OCI-LY1 (cell line): ENCODE measurements at regions not wholly inside any gene's neighbourhood (a gene's known extent, or its start where the extent isn't known, plus 50 kb on each side); places are given as distances from the start of the nearest gene placed in this dataset.

Experiments
- H2AFZ ChIP-seq: fragments of 200-600 bp; sonication (generic), shearing (Covaris generic); 2 replicates; pipeline ENCODE4 v1.6.0; 2014; ENCODE audit warnings: antibody characterized with exemption, mild to moderate bottlenecking, low read length
- H3F3A ChIP-seq: fragments of 200-600 bp; sonication (generic), shearing (Covaris generic); 2 replicates; pipeline ENCODE4 v1.6.0; 2014; ENCODE audit warnings: mild to moderate bottlenecking, antibody characterized with exemption, low read length, moderate library complexity; ENCODE audit not compliant: insufficient read depth
- H3K27ac ChIP-seq: fragments of 200-600 bp; sonication (generic); 2 replicates; pipeline ENCODE4 v1.5.1; 2014; ENCODE audit warnings: low read length, mixed run types, mild to moderate bottlenecking, low read depth; ENCODE audit not compliant: poor library complexity, severe bottlenecking
- H3K27me3 ChIP-seq: fragments of 200-600 bp; sonication (generic); 2 replicates; pipeline ENCODE4 v1.6.0; 2014; ENCODE audit warnings: antibody characterized with exemption, mild to moderate bottlenecking, low read length, moderate library complexity; ENCODE audit not compliant: insufficient read depth
- H3K36me3 ChIP-seq: fragments of 200-600 bp; sonication (generic); 2 replicates; pipeline ENCODE4 v1.6.1; 2014; ENCODE audit warnings: mild to moderate bottlenecking, antibody characterized with exemption, low read length, moderate library complexity, mixed read lengths; ENCODE audit not compliant: insufficient read depth
- H3K4me1 ChIP-seq: fragments of 200-600 bp; sonication (generic); 2 replicates; pipeline ENCODE4 v1.5.1; 2014; ENCODE audit warnings: mild to moderate bottlenecking, low read length, moderate library complexity; ENCODE audit not compliant: insufficient read depth, severe bottlenecking
- H3K4me2 ChIP-seq: fragments of 200-600 bp; sonication (generic), shearing (Covaris generic); 2 replicates; pipeline ENCODE4 v1.6.1; 2014; ENCODE audit warnings: low read length
- H3K4me3 ChIP-seq: fragments of 200-600 bp; sonication (generic); 2 replicates; pipeline ENCODE4 v1.5.1; 2014; ENCODE audit warnings: low read length, low read depth, mild to moderate bottlenecking, mixed read lengths; ENCODE audit not compliant: poor library complexity, severe bottlenecking
- H3K79me2 ChIP-seq: fragments of 200-600 bp; shearing (Covaris generic); 2 replicates; pipeline ENCODE4 v1.6.1; 2016; ENCODE audit warnings: mixed run types, low read length, mixed read lengths; ENCODE audit not compliant: insufficient read depth
- H3K9ac ChIP-seq: fragments of 200-600 bp; sonication (generic), shearing (Covaris generic); 2 replicates; pipeline ENCODE4 v1.6.1; 2014; ENCODE audit warnings: mild to moderate bottlenecking, low read length, mixed read lengths
- H3K9me2 ChIP-seq: fragments of 200-600 bp; sonication (generic), shearing (Covaris generic); 2 replicates; pipeline ENCODE4 v1.6.1; 2014; ENCODE audit warnings: low read depth, mild to moderate bottlenecking, low read length, mixed read lengths
- H3K9me3 ChIP-seq: fragments of 200-600 bp; shearing (Covaris generic); 2 replicates; pipeline ENCODE4 v1.6.1; 2014; ENCODE audit warnings: low read length, mixed read lengths
- H4K20me1 ChIP-seq: fragments of 200-600 bp; sonication (generic), shearing (Covaris generic); 2 replicates; pipeline ENCODE4 v1.6.0; 2016; ENCODE audit warnings: mild to moderate bottlenecking, low read length; ENCODE audit not compliant: insufficient read depth
- CTCF ChIP-seq: fragments of 200-600 bp; sonication (generic), shearing (Covaris generic); IDR thresholded peaks from 2 replicates; pipeline ENCODE4 v1.5.1; 2017; ENCODE audit warnings: mild to moderate bottlenecking, antibody characterized with exemption, low read length, moderate library complexity, mixed read lengths
- EZH2 ChIP-seq: fragments of 200-600 bp; sonication (generic), shearing (Covaris generic); IDR thresholded peaks from 2 replicates; pipeline ENCODE4 v1.8.0; 2017; ENCODE audit warnings: borderline replicate concordance, mixed run types, mild to moderate bottlenecking, antibody characterized with exemption, low read length, moderate library complexity, mixed read lengths

- no peak for TF ChIP-seq EZH2
- Histone ChIP-seq H3K36me3 (no peaks in the 10 kb centered on the region), H3K27me3 (no peaks in the 10 kb centered on the region), H3K4me3 (no peak overlapping the region), H3K9me3 (no peaks in the 10 kb centered on the region), H3K9ac (no peak overlapping the region), H3K9me2 (no peaks in the 10 kb centered on the region), H2AFZ (no peak overlapping the region), H3K4me1 (no peaks in the 10 kb centered on the region), H3F3A (no peaks in the 10 kb centered on the region), H3K4me2 (no peak overlapping the region), H4K20me1 (no peaks in the 10 kb centered on the region), H3K27ac (no peak overlapping the region), H3K79me2 (no peaks in the 10 kb centered on the region)
Measured at GRCh38 chr11:41989823-41990380, 530.5 kb upstream of the LRRC4C start.

- no peak overlapping the region for H3K9ac ChIP-seq
- TF ChIP-seq EZH2, result no peak
- no peak for TF ChIP-seq CTCF
- H4K20me1 ChIP-seq, result no peaks in the 10 kb centered on the region
- H2AFZ ChIP-seq, result no peak overlapping the region
- H3K4me2 ChIP-seq, result no peak overlapping the region
- no peaks in the 10 kb centered on the region for H3K36me3 ChIP-seq
- no peaks in the 10 kb centered on the region for H3K27me3 ChIP-seq
- H3K27ac ChIP-seq, result no peak overlapping the region
- H3K4me3 ChIP-seq, result no peak overlapping the region
- H3K4me1 ChIP-seq, result no peaks in the 10 kb centered on the region
- no peaks in the 10 kb centered on the region for H3K9me3 ChIP-seq
- H3K9me2 ChIP-seq, result no peaks in the 10 kb centered on the region
- no peaks in the 10 kb centered on the region for H3F3A ChIP-seq
- H3K79me2 ChIP-seq, result no peaks in the 10 kb centered on the region
Measured at GRCh38 chr11:41996533-41996932, 537.1 kb upstream of the LRRC4C start.

GRCh38 chr11:41997844-41998401 lies 538.5 kb upstream of the LRRC4C start:
- H3K79me2 ChIP-seq, result no peaks in the 10 kb centered on the region
- no peaks in the 10 kb centered on the region for H3K36me3 ChIP-seq
- no peaks in the 10 kb centered on the region for H3K4me1 ChIP-seq
- H3K27me3 ChIP-seq, result no peaks in the 10 kb centered on the region
- no peak overlapping the region for H2AFZ ChIP-seq
- no peak overlapping the region for H3K9ac ChIP-seq
- no peaks in the 10 kb centered on the region for H3K9me2 ChIP-seq
- H3K27ac ChIP-seq, result no peak overlapping the region
- H3F3A ChIP-seq, result no peaks in the 10 kb centered on the region
- H3K9me3 ChIP-seq, result no peaks in the 10 kb centered on the region
- H4K20me1 ChIP-seq, result no peaks in the 10 kb centered on the region
- no peak overlapping the region for H3K4me3 ChIP-seq
- no peak overlapping the region for H3K4me2 ChIP-seq
- no peak for TF ChIP-seq EZH2
- no peak for TF ChIP-seq CTCF

- Histone ChIP-seq H3K4me3 (no peak overlapping the region), H4K20me1 (no peaks in the 10 kb centered on the region), H3F3A (no peaks in the 10 kb centered on the region), H3K9ac (no peak overlapping the region), H3K79me2 (no peaks in the 10 kb centered on the region), H3K9me3 (no peaks in the 10 kb centered on the region), H3K36me3 (no peaks in the 10 kb centered on the region), H3K4me1 (no peaks in the 10 kb centered on the region), H2AFZ (no peak overlapping the region), H3K4me2 (no peak overlapping the region), H3K27ac (no peak overlapping the region), H3K27me3 (no peaks in the 10 kb centered on the region), H3K9me2 (no peaks in the 10 kb centered on the region)
- TF ChIP-seq EZH2 (no peak), CTCF (no peak)
Measured at GRCh38 chr11:41999066-41999465, 539.6 kb upstream of the LRRC4C start.
